Activated naive CD8-positive, alpha-beta T cell (primary cell): ENCODE measurements at regions not wholly inside any gene's neighbourhood (a gene's known extent, or its start where the extent isn't known, plus 50 kb on each side); places are given as distances from the start of the nearest gene placed in this dataset.
"Not testable (repeated sequence)": the region's sequence is repeated elsewhere in the genome, so short reads cannot be mapped to it uniquely, and the experiment has no call there.

Experiments used
- H3K27ac Mint-ChIP-seq: one replicate; pipeline ENCODE4 v1.8.0; 2021; ENCODE audit warnings: mixed read lengths
- H3K27me3 Mint-ChIP-seq: one replicate; pipeline ENCODE4 v1.8.0; 2021; ENCODE audit warnings: mixed read lengths
- H3K36me3 Mint-ChIP-seq: one replicate; pipeline ENCODE4 v1.8.0; 2021; ENCODE audit warnings: mixed read lengths
- H3K4me1 Mint-ChIP-seq: one replicate; pipeline ENCODE4 v1.8.0; 2021; ENCODE audit warnings: low read depth, mixed read lengths
- H3K4me3 Mint-ChIP-seq: one replicate; pipeline ENCODE4 v1.8.0; 2021; ENCODE audit warnings: mild to moderate bottlenecking, mixed read lengths
- H3K9me3 Mint-ChIP-seq: one replicate; pipeline ENCODE4 v1.8.0; 2021; ENCODE audit warnings: low read depth, mixed read lengths

DNA sequence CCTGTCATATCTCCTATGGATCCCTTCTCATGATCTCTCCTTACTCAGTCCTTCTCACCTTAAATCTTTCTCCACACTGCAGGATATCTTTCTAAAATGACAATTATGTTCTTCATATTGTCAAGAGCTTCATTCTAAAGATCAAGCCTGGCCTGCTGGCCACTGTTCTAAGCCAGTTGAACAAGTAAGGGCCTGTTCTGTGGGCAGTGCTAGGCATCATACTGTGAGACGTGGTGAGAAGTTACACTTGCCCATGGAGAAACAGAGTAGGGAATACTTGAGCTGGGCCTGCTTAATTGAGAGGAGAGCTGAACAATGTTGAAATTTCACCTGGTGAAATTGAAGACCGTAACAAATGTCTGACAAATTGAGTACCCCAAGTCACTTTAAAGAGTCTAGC lies 184.1 kb upstream of the RASGRP1 start:
- Mint-ChIP-seq H3K27ac (no peak overlapping the region), H3K4me3 (no peak overlapping the region), H3K36me3 (no peaks in the 10 kb centered on the region), H3K4me1 (no peaks in the 10 kb centered on the region), H3K27me3 (peaks cover 12% of the 10 kb centered on the region), H3K9me3 (no peaks in the 10 kb centered on the region)

DNA sequence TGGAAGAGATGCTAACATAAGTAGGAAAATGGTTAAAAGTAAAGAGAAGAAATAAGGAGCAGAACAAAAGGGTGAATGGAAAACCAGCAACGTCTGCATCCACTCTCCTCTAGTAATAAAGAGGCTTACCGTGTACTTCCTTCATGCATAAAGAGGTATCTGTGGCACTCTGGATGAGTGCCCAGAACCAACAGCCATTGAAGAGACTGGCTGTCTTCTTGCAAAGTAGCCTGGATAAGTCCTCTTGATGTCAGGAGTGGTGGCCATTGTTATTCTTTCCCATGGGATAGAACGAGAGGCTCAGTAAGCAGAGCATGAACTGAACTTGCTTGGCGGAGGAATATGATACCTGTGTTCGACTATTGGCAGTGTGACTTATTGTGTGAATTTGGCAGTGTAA lies 186.2 kb upstream of the RASGRP1 start:
- H3K9me3 Mint-ChIP-seq, result no peaks in the 10 kb centered on the region
- H3K4me3 Mint-ChIP-seq, result no peak overlapping the region
- H3K4me1 Mint-ChIP-seq, result no peaks in the 10 kb centered on the region
- no peaks in the 10 kb centered on the region for H3K36me3 Mint-ChIP-seq
- no peak overlapping the region for H3K27ac Mint-ChIP-seq
- H3K27me3 Mint-ChIP-seq, result peaks cover 21% of the 10 kb centered on the region

DNA sequence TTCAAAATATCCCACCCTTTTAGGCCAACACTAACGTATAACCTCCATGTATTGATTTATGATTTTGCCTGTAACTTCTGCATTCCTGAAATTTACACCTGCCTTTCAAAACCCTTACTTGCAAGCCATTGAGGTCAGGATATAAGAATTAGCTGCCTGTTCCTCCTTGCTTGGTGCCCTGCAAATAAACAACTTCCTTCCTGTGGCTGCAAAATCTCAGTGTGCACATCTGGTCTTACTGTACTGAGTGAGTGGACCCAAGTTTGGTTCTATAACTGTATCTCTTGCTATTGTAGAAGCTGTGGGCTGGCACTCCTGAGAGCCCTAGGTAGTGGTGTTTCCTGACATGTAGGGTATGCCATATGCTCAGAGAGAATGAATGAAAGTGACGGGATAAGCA lies 191.1 kb upstream of the RASGRP1 start:
- Mint-ChIP-seq H3K9me3 (no peaks in the 10 kb centered on the region), H3K4me3 (no peak overlapping the region), H3K4me1 (no peaks in the 10 kb centered on the region), H3K36me3 (no peaks in the 10 kb centered on the region), H3K27ac (no peak overlapping the region), H3K27me3 (peaks cover 25% of the 10 kb centered on the region)

DNA sequence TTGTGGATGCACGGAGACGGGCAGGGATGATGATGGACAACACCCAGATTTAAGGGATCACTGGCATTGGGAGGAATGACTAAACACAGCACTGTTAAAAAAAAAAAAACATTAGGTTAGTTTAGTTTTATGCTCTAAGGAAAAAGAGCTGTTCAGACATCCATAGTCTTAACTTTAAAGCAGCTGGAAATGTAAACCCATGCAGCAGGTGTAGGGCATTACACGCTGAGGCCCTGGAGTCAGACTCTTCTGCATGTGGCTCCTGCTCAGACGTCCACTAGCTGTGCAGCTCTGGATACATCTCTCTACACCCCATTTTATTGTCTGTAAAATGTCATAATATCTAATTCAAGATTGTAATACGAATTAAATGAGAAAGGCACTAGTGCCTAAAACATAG lies 191.8 kb upstream of the RASGRP1 start:
- H3K27ac Mint-ChIP-seq, result no peak overlapping the region
- no peaks in the 10 kb centered on the region for H3K36me3 Mint-ChIP-seq
- H3K9me3 Mint-ChIP-seq, result no peaks in the 10 kb centered on the region
- H3K27me3 Mint-ChIP-seq, result peaks cover 23% of the 10 kb centered on the region
- no peak overlapping the region for H3K4me3 Mint-ChIP-seq
- no peaks in the 10 kb centered on the region for H3K4me1 Mint-ChIP-seq

DNA sequence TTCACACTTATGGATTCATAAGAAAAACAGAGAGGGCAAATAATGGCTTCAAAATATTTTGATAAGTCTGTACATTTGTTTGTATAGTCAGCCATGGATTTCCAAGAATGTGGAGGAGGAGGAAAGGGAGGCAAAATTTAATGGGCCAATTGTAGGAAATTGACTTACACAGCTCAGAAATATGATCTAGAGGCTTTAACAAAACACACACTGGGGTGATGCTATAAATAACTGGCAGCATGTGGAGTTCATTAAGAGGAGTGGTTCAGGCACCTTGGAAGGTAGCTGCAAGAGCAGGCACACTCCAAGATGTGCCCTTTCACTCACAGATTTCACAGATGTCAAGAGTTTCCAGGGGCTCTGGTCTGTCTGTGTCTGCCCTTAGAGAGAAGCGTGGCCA lies 193.4 kb upstream of the RASGRP1 start:
- Mint-ChIP-seq H3K36me3 (no peaks in the 10 kb centered on the region), H3K27ac (no peak overlapping the region), H3K27me3 (peaks cover 19% of the 10 kb centered on the region), H3K9me3 (no peaks in the 10 kb centered on the region), H3K4me1 (no peaks in the 10 kb centered on the region), H3K4me3 (no peak overlapping the region)

DNA sequence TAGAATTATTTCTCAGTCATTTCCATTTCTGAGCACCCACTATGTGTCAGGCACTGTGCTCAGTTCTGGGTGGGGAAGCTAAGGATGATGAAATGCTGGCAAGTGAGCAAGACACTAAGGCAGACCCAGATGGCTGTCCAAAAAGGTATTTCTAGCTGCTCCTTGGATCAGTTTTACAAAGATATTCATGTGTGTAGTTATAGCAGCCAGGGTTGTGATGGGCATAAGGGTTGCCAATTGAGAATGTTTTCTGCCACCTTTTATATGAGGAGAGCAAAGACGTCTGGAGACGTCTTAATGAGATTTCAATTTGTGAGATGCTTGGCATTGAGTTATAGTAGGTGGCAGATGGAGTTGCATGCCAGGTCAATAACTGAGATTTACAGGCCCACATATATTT lies 197.1 kb upstream of the RASGRP1 start:
- Mint-ChIP-seq H3K4me3 (no peak overlapping the region), H3K27ac (no peak overlapping the region), H3K9me3 (no peaks in the 10 kb centered on the region), H3K36me3 (no peaks in the 10 kb centered on the region), H3K27me3 (peaks cover 5% of the 10 kb centered on the region), H3K4me1 (no peaks in the 10 kb centered on the region)

DNA sequence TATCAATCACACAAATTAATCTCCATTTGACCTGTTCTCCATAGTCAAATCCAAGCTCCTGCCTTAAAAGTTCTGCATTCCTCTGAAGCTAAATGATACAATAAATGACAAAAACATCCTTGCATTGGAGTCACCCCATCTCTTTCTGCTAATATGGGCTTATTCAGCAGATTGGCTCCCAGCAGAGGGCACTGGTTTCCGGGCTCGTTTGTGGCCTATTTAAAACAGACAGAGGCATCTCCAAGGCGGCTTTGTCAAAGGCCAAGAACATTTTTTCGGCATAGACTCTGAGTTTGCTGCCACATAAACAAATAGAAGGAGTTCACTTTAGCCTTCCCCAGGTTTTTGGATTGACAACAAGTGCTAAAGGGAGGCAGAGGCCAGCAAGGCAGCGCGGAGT lies 204.4 kb upstream of the RASGRP1 start:
- Mint-ChIP-seq H3K27ac (no peak overlapping the region), H3K4me3 (no peak overlapping the region), H3K9me3 (no peaks in the 10 kb centered on the region), H3K4me1 (no peaks in the 10 kb centered on the region), H3K27me3 (peaks cover 2% of the 10 kb centered on the region), H3K36me3 (no peaks in the 10 kb centered on the region)

DNA sequence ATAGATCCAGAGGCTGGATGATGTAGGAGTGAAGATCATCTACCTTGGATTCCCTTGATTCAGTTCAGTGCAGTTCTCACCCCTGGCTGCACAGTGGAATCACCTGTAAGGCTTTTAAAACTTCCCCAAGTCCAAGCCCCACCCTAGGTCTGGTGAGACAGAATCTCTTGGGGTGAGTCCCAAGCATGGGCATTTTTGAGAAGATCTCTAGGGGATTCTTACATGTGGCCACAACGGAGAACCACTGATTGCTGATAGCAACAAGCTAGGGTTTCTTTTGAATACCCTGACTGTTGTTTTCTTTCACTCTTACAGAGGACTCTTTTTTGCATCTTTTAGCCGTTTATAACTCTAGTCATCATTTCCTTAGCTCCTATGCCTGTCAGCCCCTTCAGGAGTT lies 204.9 kb upstream of the RASGRP1 start:
- Mint-ChIP-seq H3K36me3 (no peaks in the 10 kb centered on the region), H3K4me3 (no peak overlapping the region)

DNA sequence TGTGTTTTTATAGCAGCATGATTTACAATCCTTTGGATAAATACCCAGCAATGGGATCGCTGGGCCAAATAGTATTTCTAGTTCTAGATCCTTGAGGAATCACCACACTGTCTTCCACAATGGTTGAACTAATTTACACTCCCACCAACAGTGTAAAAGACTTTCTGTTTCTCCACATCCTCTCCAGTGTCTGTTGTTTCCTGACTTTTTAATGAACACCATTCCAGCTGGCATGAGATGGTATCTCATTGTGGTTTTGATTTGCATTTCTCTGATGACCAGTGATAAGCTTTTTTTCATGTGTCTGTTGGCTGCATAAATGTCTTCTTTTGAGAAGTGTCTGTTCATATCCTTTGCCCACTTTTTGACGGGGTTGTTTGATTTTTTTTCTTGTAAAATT lies 209.5 kb upstream of the RASGRP1 start:
- H3K36me3 Mint-ChIP-seq, H3K27ac Mint-ChIP-seq, H3K4me3 Mint-ChIP-seq, H3K9me3 Mint-ChIP-seq, H3K4me1 Mint-ChIP-seq: not testable (repeated sequence)
- H3K27me3 Mint-ChIP-seq, result peaks cover 14% of the 10 kb centered on the region

More for the DNA sequence above, 204.9 kb upstream of the RASGRP1 start:
- no peaks in the 10 kb centered on the region for H3K9me3 Mint-ChIP-seq
- H3K27me3 Mint-ChIP-seq, result peaks cover 4% of the 10 kb centered on the region
- H3K27ac Mint-ChIP-seq, result no peak overlapping the region
- H3K4me1 Mint-ChIP-seq, result no peaks in the 10 kb centered on the region

DNA sequence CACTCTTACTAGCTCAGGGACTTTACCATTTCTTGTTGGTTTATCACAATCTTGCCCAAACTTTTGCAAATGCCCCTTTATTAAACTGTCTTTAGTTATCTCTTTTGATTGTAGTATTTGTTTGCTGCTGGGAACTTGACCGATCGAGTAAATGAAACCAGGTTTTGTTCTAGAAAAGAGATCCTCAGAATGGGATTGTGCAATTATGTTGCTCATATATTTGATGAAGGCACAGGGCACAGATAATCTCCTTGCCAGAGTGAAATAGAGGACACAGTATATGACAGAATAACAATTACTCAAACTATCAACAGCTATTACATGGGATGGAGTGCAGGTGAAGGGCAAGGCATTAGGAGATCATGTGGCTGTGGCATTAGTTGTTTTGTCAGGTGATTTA lies 216.6 kb upstream of the RASGRP1 start:
- H3K36me3 Mint-ChIP-seq, result no peaks in the 10 kb centered on the region
- H3K4me1 Mint-ChIP-seq, result no peaks in the 10 kb centered on the region
- no peak overlapping the region for H3K27ac Mint-ChIP-seq
- peaks cover 25% of the 10 kb centered on the region for H3K27me3 Mint-ChIP-seq
- H3K9me3 Mint-ChIP-seq, result no peaks in the 10 kb centered on the region
- no peak overlapping the region for H3K4me3 Mint-ChIP-seq

DNA sequence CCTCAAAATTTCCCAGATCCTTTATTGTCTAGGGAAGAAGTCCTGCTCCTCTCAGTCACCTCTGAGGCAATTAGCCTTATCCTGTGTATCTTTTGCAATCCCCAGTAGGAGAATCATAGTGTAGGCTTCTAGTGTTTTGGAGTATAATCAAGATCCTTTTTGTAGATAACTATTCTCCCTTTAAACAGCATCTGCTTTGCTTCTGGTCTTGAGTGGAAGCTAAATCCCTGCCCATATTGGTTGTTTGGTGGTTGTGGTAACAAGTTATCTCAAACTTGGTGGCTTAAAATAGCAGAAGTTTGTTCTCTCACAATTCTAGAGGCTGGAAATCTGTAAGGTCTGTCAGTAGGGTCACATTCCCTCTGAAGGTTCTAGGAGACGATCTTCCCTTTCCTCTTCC lies 217.5 kb upstream of the RASGRP1 start:
- Mint-ChIP-seq H3K36me3 (no peaks in the 10 kb centered on the region), H3K9me3 (no peaks in the 10 kb centered on the region), H3K4me1 (no peaks in the 10 kb centered on the region), H3K4me3 (no peak overlapping the region), H3K27ac (no peak overlapping the region), H3K27me3 (peaks cover 22% of the 10 kb centered on the region)

DNA sequence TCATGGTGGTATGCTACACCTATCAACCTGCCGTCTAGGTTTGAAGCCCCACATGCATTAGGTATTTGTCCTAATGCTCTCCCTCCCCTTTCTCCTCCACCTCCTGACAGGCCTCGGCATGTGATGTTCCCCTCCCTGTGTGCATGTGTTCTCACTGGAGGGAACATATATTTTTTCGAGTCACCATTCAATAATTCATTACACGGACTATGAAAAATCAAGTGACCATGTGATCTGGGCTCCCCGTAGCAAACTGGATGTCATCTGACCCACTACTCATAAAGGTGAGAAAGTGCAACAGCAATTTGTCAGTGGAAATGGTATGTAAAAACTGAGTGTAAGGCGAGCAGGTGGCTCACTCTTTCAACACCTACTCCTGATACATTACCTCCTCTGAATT lies 224.3 kb upstream of the RASGRP1 start:
- Mint-ChIP-seq H3K4me3 (no peak overlapping the region), H3K9me3 (no peaks in the 10 kb centered on the region), H3K27ac (no peak overlapping the region), H3K4me1 (no peaks in the 10 kb centered on the region), H3K36me3 (no peaks in the 10 kb centered on the region), H3K27me3 (peaks cover 2% of the 10 kb centered on the region)

DNA sequence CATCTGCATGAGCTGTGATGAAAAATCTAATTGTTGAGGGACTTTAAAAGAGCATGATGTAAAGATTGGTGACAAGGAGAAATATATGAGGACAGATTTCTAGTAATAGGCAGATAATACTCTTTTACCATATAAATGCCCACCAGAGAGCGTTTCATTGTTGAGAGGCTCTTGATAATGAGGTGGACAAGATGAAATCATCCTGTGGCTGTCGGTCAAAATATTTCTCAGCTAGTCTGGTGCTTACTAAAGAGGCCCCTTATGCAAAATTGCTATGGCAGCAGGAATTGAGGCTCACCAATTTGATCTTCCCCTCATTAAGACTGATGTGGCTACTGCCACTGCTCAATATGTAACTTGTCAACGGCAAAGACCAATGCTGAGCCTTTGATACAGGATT lies 225.0 kb upstream of the RASGRP1 start:
- Mint-ChIP-seq H3K4me1 (no peaks in the 10 kb centered on the region), H3K9me3 (no peaks in the 10 kb centered on the region), H3K4me3 (no peak overlapping the region), H3K27ac (no peak overlapping the region), H3K36me3 (no peaks in the 10 kb centered on the region), H3K27me3 (peaks cover 4% of the 10 kb centered on the region)

DNA sequence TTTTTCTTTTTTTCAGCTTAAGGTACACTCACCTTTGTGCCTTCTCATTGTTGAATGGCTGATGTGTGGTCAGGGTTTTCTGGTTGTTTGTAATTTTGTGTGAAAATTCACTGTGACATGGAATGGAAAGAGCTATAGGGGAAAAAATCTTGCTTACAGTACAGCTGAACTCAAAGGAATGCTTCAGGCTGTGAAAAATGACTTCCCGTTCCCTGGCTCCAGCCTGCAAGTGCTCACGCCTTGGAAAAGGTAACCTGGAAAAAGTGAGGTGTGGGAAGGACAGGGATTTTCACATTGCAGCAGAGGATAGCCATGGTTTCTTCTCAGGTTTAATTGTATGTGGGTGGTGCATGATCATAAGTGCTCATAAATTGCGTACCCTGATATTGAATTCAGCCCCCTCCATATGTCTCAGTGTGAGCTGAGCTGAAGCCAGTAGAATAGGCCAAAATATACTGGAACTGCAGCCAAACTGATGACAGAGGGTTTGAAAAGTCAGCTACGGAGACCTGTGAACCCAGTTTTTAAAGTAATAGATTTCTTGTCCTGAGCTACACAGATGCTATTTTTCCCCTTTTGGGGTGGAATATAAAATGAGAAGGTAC lies 228.7 kb upstream of the RASGRP1 start:
- Mint-ChIP-seq H3K4me3 (no peak overlapping the region), H3K4me1 (no peaks in the 10 kb centered on the region), H3K27ac (no peak overlapping the region), H3K36me3 (no peaks in the 10 kb centered on the region), H3K9me3 (no peaks in the 10 kb centered on the region), H3K27me3 (peaks cover 4% of the 10 kb centered on the region)

DNA sequence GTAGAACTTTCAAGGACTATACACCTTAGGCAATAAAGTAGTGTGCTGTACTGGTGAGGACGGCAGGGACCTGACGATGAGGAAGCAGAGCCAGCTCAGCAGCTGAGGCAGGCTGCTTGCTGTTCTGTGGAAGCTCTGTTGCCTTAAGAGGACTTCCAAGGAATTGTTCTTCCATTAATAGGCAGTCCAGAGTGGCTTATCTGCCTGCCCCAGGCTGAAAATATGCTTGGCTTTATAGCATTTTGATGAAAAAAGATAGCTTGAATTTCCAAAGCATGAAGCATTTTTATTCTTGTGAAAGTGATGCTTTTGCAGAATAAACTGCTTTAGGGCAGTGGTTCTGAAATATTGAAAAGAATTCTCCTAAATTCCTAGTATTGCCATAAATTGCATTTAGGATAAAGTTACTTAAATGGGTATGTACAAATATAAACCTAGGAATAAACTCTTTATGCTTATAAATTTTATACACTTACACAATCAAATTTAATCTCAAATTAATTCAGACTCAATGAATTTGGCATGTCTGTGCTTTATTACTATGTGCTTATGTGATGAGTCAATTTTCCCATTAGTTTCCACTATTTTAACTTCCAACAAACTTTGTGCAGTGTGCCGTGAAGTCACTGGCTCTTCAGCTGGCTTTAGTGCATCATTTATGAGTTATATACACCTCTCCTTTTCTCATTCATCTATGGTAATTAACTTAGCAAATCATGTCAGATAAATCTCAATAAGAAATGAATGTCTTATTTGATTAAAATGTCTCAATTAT lies 231.0 kb upstream of the RASGRP1 start:
- Mint-ChIP-seq H3K27me3 (peaks cover 13% of the 10 kb centered on the region), H3K4me3 (no peak overlapping the region), H3K4me1 (no peaks in the 10 kb centered on the region), H3K9me3 (peaks cover 9% of the 10 kb centered on the region), H3K36me3 (no peaks in the 10 kb centered on the region), H3K27ac (no peak overlapping the region)

DNA sequence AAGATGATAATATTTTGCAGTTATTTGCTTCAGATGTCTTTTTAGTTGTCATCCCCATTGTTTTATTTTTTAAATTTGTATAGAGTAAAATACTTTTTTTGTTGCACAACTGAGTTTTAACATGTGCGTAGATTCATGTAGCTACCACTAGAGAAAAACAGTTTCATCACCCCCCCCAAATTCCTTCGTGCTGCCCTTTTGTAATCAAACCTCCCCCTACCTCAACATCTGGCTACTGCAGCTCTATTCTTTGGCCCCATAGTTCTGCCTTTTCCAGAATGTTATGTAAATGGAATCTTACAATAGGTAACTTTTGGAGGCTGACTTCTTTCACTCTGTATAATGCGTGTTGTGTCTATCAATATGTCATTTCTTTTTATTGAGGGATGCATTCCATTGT lies 232.0 kb upstream of the RASGRP1 start:
- H3K36me3 Mint-ChIP-seq, result no peaks in the 10 kb centered on the region
- H3K4me1 Mint-ChIP-seq, result no peaks in the 10 kb centered on the region
- peaks cover 15% of the 10 kb centered on the region for H3K27me3 Mint-ChIP-seq
- H3K4me3 Mint-ChIP-seq, result no peak overlapping the region
- H3K9me3 Mint-ChIP-seq, result peaks cover 9% of the 10 kb centered on the region
- H3K27ac Mint-ChIP-seq, result no peak overlapping the region
